ENCODE measurements at regions not wholly inside any gene's neighbourhood (a gene's known extent, or its start where the extent isn't known, plus 50 kb on each side); places are given as distances from the start of the nearest gene placed in this dataset.

GRCh38 chr10:78582540-78582939, 486.2 kb upstream of the ZMIZ1 start:
- TF ChIP-seq CTCF (IDR thresholded peaks at IDR 0.05): no peak
- TF ChIP-seq POLR2A (IDR thresholded peaks at IDR 0.05): no peak

Measured in right lobe of liver (tissue), 4 donors.